Neural progenitor cell (in vitro differentiated cells): ENCODE measurements at regions not wholly inside any gene's neighbourhood (a gene's known extent, or its start where the extent isn't known, plus 50 kb on each side); places are given as distances from the start of the nearest gene placed in this dataset.
"Not testable (repeated sequence)": the region's sequence is repeated elsewhere in the genome, so short reads cannot be mapped to it uniquely, and the experiment has no call there.

ENCODE experiments used
- DNase-seq: peaks from one replicate; pipeline ENCODE4 v3.0.0-alpha.2; 2016; ENCODE audit warnings: low spot score
- H2AFZ ChIP-seq: fragments of 200-600 bp; sonication (generic); replicated peaks from 2 replicates; pipeline ENCODE4 v1.6.1; 2016; ENCODE audit warnings: antibody characterized with exemption
- H3F3A ChIP-seq: fragments of 200-600 bp; sonication (generic); 2 replicates; pipeline ENCODE4 v1.6.1; 2016; ENCODE audit warnings: antibody characterized with exemption, low read depth
- H3K27ac ChIP-seq: fragments of 200-600 bp; sonication (generic); 2 replicates; pipeline ENCODE4 v1.5.1; 2016; ENCODE audit warnings: mild to moderate bottlenecking
- H3K27me3 ChIP-seq: fragments of 200-600 bp; sonication (generic); 2 replicates; pipeline ENCODE4 v1.6.1; 2016; ENCODE audit warnings: mild to moderate bottlenecking, moderate library complexity
- H3K36me3 ChIP-seq: fragments of 200-600 bp; sonication (generic); 2 replicates; pipeline ENCODE4 v1.5.1; 2016
- H3K4me1 ChIP-seq: fragments of 200-600 bp; sonication (generic); 2 replicates; pipeline ENCODE4 v1.6.1; 2016; ENCODE audit warnings: mixed run types
- H3K4me2 ChIP-seq: fragments of 200-600 bp; sonication (generic); 2 replicates; pipeline ENCODE4 v1.6.1; 2016
- H3K4me3 ChIP-seq: fragments of 200-600 bp; sonication (generic); 2 replicates; pipeline ENCODE4 v1.5.1; 2016
- H3K79me2 ChIP-seq: fragments of 200-600 bp; sonication (generic); 2 replicates; pipeline ENCODE4 v1.6.1; 2016; ENCODE audit warnings: low read depth
- H3K9ac ChIP-seq: fragments of 200-600 bp; sonication (generic); 2 replicates; pipeline ENCODE4 v1.6.1; 2016
- H3K9me3 ChIP-seq: fragments of 200-600 bp; sonication (generic); 2 replicates; pipeline ENCODE4 v1.5.1; 2016; ENCODE audit warnings: low read depth
- H4K20me1 ChIP-seq: fragments of 200-600 bp; sonication (generic); 2 replicates; pipeline ENCODE4 v1.6.1; 2016; ENCODE audit warnings: low read depth
- H3K27ac Mint-ChIP-seq: 3 replicates; pipeline ENCODE4 v1.8.0; 2021; ENCODE audit warnings: mixed read lengths
- H3K27me3 Mint-ChIP-seq: 2 replicates; pipeline ENCODE4 v1.8.0; 2022; ENCODE audit warnings: low read depth, mild to moderate bottlenecking, inconsistent platforms, moderate library complexity, mixed read lengths; ENCODE audit not compliant: insufficient read depth
- H3K36me3 Mint-ChIP-seq: 3 replicates; pipeline ENCODE4 v1.8.0; 2021; ENCODE audit warnings: mixed read lengths
- H3K4me1 Mint-ChIP-seq: 3 replicates; pipeline ENCODE4 v1.8.0; 2021; ENCODE audit warnings: mixed read lengths
- H3K4me3 Mint-ChIP-seq: 3 replicates; pipeline ENCODE4 v1.8.0; 2021; ENCODE audit warnings: mild to moderate bottlenecking, moderate library complexity, mixed read lengths
- H3K9me3 Mint-ChIP-seq: 3 replicates; pipeline ENCODE4 v1.8.0; 2020; ENCODE audit warnings: mixed read lengths
- EZH2 ChIP-seq: fragments of 200-600 bp; sonication (generic); IDR thresholded peaks from 2 replicates; pipeline ENCODE4 v1.6.1; 2017; ENCODE audit warnings: antibody characterized with exemption, mild to moderate bottlenecking, moderate library complexity
- EZH2phosphoT487 ChIP-seq: fragments of 200-600 bp; sonication (generic); IDR thresholded peaks from 2 replicates; pipeline ENCODE4 v1.6.1; 2017; ENCODE audit warnings: antibody characterized with exemption
- TF ChIP-seq, protein P1 (sequence below): fragments of 200-600 bp; sonication (generic); IDR thresholded peaks from 2 replicates; pipeline ENCODE4 v1.5.1; 2017; ENCODE audit warnings: antibody characterized with exemption, mild to moderate bottlenecking

DNA sequence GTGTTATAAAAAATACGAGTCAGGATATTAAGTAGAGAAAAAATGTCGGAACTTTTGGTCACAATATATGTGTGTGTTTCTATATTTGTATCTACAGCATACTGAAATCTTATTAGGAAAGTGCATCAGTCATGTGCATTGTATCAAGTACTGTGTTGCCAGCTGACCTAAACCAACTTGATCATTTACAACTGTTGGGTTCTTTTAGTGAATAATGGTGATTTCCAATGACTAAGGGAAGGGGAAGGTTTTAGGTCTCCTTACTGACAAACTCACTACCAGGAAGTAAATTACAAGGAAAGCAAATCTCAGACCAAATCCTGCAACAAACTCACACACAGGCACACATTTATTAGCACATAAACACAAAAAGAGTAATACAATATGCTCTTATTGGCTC, 142.7 kb downstream of the TSEN15 start:
- Mint-ChIP-seq H3K36me3 (no peaks in the 10 kb centered on the region), H3K9me3 (no peaks in the 10 kb centered on the region), H3K27ac (no peak overlapping the region), H3K4me1 (peaks cover 15% of the 10 kb centered on the region), H3K27me3 (peaks cover 2% of the 10 kb centered on the region), H3K4me3 (no peak overlapping the region)
- Histone ChIP-seq H3K79me2 (no peaks in the 10 kb centered on the region), H3K4me1 (peaks cover 31% of the 10 kb centered on the region), H3K27ac (no peak overlapping the region), H2AFZ (no peak overlapping the region), H3K4me2 (no peak overlapping the region), H3K36me3 (no peaks in the 10 kb centered on the region), H3K9ac (no peak overlapping the region), H3K27me3 (no peaks in the 10 kb centered on the region), H4K20me1 (no peaks in the 10 kb centered on the region), H3K4me3 (no peak overlapping the region), H3F3A (peaks cover 22% of the 10 kb centered on the region), H3K9me3 (no peaks in the 10 kb centered on the region)
- TF ChIP-seq EZH2phosphoT487 (no peak), EZH2 (no peak)
- TF ChIP-seq, protein P1, sequence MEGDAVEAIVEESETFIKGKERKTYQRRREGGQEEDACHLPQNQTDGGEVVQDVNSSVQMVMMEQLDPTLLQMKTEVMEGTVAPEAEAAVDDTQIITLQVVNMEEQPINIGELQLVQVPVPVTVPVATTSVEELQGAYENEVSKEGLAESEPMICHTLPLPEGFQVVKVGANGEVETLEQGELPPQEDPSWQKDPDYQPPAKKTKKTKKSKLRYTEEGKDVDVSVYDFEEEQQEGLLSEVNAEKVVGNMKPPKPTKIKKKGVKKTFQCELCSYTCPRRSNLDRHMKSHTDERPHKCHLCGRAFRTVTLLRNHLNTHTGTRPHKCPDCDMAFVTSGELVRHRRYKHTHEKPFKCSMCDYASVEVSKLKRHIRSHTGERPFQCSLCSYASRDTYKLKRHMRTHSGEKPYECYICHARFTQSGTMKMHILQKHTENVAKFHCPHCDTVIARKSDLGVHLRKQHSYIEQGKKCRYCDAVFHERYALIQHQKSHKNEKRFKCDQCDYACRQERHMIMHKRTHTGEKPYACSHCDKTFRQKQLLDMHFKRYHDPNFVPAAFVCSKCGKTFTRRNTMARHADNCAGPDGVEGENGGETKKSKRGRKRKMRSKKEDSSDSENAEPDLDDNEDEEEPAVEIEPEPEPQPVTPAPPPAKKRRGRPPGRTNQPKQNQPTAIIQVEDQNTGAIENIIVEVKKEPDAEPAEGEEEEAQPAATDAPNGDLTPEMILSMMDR: no peak
- no peak for DNase-seq

DNA sequence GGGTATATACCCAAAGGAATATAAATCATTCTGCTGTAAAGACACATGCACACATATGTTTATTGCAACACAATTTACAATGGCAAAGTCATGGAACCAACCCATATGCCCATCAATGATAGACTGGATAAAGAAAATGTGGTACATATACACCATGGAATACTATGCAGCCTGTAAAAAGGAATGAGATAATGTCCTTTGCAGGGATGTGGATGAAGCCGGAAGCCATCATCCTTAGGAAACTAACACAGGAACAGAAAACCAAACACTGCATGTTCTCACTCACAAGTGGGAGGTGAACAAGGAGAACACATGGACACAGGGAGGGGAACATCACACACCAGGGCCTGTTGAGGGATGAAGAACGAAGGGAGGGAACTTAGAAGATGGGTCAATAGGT, 144.2 kb downstream of the TSEN15 start:
- H3F3A ChIP-seq: peaks cover 31% of the 10 kb centered on the region
- not testable (repeated sequence) for H3K27ac Mint-ChIP-seq, H3K9ac ChIP-seq, H3K27me3 ChIP-seq, H3K36me3 ChIP-seq, H3K36me3 Mint-ChIP-seq, H3K9me3 ChIP-seq, H3K27me3 Mint-ChIP-seq, H2AFZ ChIP-seq, H3K4me3 ChIP-seq, H3K27ac ChIP-seq, H3K4me2 ChIP-seq, H4K20me1 ChIP-seq, H3K4me3 Mint-ChIP-seq, H3K79me2 ChIP-seq, H3K9me3 Mint-ChIP-seq, DNase-seq
- H3K4me1 ChIP-seq: peaks cover 44% of the 10 kb centered on the region
- peaks cover 22% of the 10 kb centered on the region for H3K4me1 Mint-ChIP-seq

DNA sequence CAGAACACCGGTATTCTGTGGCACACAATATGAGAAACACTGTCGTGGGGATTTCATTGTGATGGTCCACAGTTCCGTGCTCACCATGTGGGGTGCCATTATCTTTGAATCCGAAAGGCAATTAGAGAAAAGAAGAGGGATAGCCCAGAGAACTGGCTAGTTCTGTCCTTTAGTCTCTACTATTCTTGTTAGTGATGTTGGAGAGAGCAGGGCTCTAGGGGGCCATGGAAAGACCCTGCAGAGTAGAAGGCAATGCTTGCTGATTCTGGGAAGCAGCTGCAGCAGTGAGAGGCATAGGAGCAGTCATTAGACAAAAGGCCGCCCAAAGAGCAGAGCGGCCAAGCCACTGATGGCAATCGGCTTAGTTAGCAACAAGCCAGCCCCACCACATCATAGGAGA, 146.3 kb downstream of the TSEN15 start:
- H4K20me1 ChIP-seq: no peaks in the 10 kb centered on the region
- H2AFZ ChIP-seq: no peak overlapping the region
- H3K27me3 ChIP-seq: no peaks in the 10 kb centered on the region
- peak; percentile 37 for TF ChIP-seq EZH2phosphoT487
- TF ChIP-seq, protein P1: no peak
- peak overlapping the region; percentile 42 for H3K4me2 ChIP-seq
- peaks cover 31% of the 10 kb centered on the region for H3F3A ChIP-seq
- H3K9me3 ChIP-seq: no peaks in the 10 kb centered on the region
- no peak overlapping the region for H3K27ac ChIP-seq
- H3K9ac ChIP-seq: no peak overlapping the region
- Mint-ChIP-seq H3K4me3 (no peak overlapping the region), H3K27ac (no peak overlapping the region), H3K36me3 (no peaks in the 10 kb centered on the region), H3K27me3 (peaks cover 2% of the 10 kb centered on the region), H3K9me3 (no peaks in the 10 kb centered on the region), H3K4me1 (peaks cover 16% of the 10 kb centered on the region)
- H3K79me2 ChIP-seq: no peaks in the 10 kb centered on the region
- H3K36me3 ChIP-seq: no peaks in the 10 kb centered on the region
- H3K4me3 ChIP-seq: no peak overlapping the region
- DNase-seq: peak; percentile 86
- peaks cover 35% of the 10 kb centered on the region for H3K4me1 ChIP-seq

DNA sequence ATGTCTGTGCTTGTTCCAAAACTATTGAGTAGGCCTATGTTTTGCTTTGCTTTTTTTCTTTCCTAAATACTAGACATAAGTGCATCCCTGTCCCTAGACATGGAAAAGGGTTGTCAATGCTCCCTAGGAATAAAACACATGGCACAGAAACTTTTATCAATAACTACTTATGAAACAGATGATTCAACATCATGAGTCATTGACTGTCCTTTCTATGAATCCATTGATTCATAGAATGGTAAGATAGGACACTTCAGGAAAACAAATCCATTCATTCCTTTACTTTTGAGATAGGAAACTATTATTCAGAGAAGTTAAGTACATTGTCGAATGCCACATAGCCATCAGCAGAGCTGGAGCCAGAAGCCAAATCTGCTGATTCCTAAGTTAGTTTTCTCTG, 147.5 kb downstream of the TSEN15 start:
- H3K27me3 ChIP-seq: no peaks in the 10 kb centered on the region
- Mint-ChIP-seq H3K9me3 (no peaks in the 10 kb centered on the region), H3K36me3 (no peaks in the 10 kb centered on the region), H3K4me1 (peaks cover 16% of the 10 kb centered on the region), H3K27me3 (peaks cover 2% of the 10 kb centered on the region), H3K27ac (no peak overlapping the region), H3K4me3 (no peak overlapping the region)
- peaks cover 35% of the 10 kb centered on the region for H3K4me1 ChIP-seq
- DNase-seq: no peak
- H3K4me2 ChIP-seq: no peak overlapping the region
- H4K20me1 ChIP-seq: no peaks in the 10 kb centered on the region
- H3K9me3 ChIP-seq: no peaks in the 10 kb centered on the region
- TF ChIP-seq EZH2phosphoT487: no peak
- TF ChIP-seq EZH2: no peak
- TF ChIP-seq, protein P1: no peak
- H3K4me3 ChIP-seq: no peak overlapping the region
- H3K9ac ChIP-seq: no peak overlapping the region
- H3K36me3 ChIP-seq: no peaks in the 10 kb centered on the region
- H3K79me2 ChIP-seq: no peaks in the 10 kb centered on the region
- peaks cover 31% of the 10 kb centered on the region for H3F3A ChIP-seq
- no peak overlapping the region for H2AFZ ChIP-seq
- H3K27ac ChIP-seq: no peak overlapping the region
